Endothelial cell of umbilical vein (primary cell): ENCODE measurements at regions not wholly inside any gene's neighbourhood (a gene's known extent, or its start where the extent isn't known, plus 50 kb on each side); places are given as distances from the start of the nearest gene placed in this dataset.

Experiments used
- BruUV-seq: library from RNA; stranded (reverse); fragments of 400-500 nt; replicated peaks from 2 replicates; lab custom pipeline; 2021; lab: Mats Ljungman, UMichigan
- CTCF ChIA-PET: fragments of 300-600, 350-600 bp; sonication (Branson Sonifier 250); formaldehyde crosslinking; loops from one replicate; lab custom pipeline; 2021; ENCODE audit warnings: antibody characterized with exemption, inconsistent platforms; lab: Charles Lee
- POLR2A ChIA-PET: fragments of 300-600, 350-600 bp; sonication (Branson Sonifier 250); formaldehyde crosslinking; loops from one replicate; lab custom pipeline; 2021; ENCODE audit warnings: antibody characterized with exemption, inconsistent platforms; lab: Charles Lee
- DNase-seq: peaks from one replicate; pipeline ENCODE4 v3.0.0-alpha.2; 2011; ENCODE audit warnings: low read depth, low spot score
- FAIRE-seq: peaks from 2 replicates; lab custom pipeline; 2011; peaks lifted over from hg19 to GRCh38; lab: Jason Lieb, UNC
- H2AFZ ChIP-seq: 2 replicates; pipeline ENCODE4 v1.6.0; 2012; ENCODE audit warnings: low read depth, low read length, control low read depth, inconsistent platforms
- H3K27ac ChIP-seq: 2 replicates; pipeline ENCODE4 v1.5.1; 2011; ENCODE audit warnings: low read depth, mild to moderate bottlenecking, control low read depth, low read length, moderate library complexity; ENCODE audit not compliant: insufficient read depth
- H3K27me3 ChIP-seq, 2 experiments: 2 replicates each; pipeline versions ENCODE4 v1.6.0 to v1.6.1; 2011; ENCODE audit warnings: low read length in 2 of 2, mixed read lengths in 1 of 2; ENCODE audit not compliant: control insufficient read depth in 2 of 2, insufficient read depth in 2 of 2
- H3K36me3 ChIP-seq, 2 experiments: 2 replicates in 1 of 2; 3 replicates in 1 of 2; pipeline ENCODE4 v1.5.1; 2011; ENCODE audit warnings: low read length in 2 of 2, mild to moderate bottlenecking in 1 of 2, moderate library complexity in 1 of 2; ENCODE audit not compliant: control insufficient read depth in 2 of 2, insufficient read depth in 2 of 2; ENCODE audit errors: extremely low read depth in 1 of 2
- H3K4me1 ChIP-seq: 3 replicates; pipeline ENCODE4 v1.5.1; 2011; ENCODE audit warnings: mild to moderate bottlenecking, low read length; ENCODE audit not compliant: control insufficient read depth, insufficient read depth; ENCODE audit errors: extremely low read depth
- H3K4me2 ChIP-seq: 2 replicates; pipeline ENCODE4 v1.6.1; 2011; ENCODE audit warnings: low read length, control low read depth, mixed read lengths; ENCODE audit not compliant: insufficient read depth
- H3K4me3 ChIP-seq, 3 experiments: fragments of 200-600 bp in 1 of 3; sonication (generic), shearing (Covaris generic) in 1 of 3; replicated peaks in 1 of 3; 2 replicates each; pipeline ENCODE4 v1.5.1; 2011 to 2016; ENCODE audit warnings: control low read depth in 3 of 3, low read length in 3 of 3, mild to moderate bottlenecking in 2 of 3, inconsistent platforms in 1 of 3, low read depth in 1 of 3, moderate library complexity in 1 of 3; ENCODE audit not compliant: insufficient read depth in 1 of 3
- H3K79me2 ChIP-seq: 2 replicates; pipeline ENCODE4 v1.6.0; 2012; ENCODE audit warnings: low read length, inconsistent platforms; ENCODE audit not compliant: control insufficient read depth, insufficient read depth
- H3K9ac ChIP-seq: replicated peaks from 2 replicates; pipeline ENCODE3; 2011; ENCODE audit warnings: low read length, control low read depth; ENCODE audit not compliant: insufficient read depth; ENCODE audit errors: extremely low read depth
- H3K9me1 ChIP-seq: replicated peaks from 3 replicates; pipeline ENCODE4 v1.6.0; 2011; ENCODE audit warnings: mild to moderate bottlenecking, low read length; ENCODE audit not compliant: control insufficient read depth, insufficient read depth; ENCODE audit errors: extremely low read depth
- H3K9me3 ChIP-seq: replicated peaks from 2 replicates; pipeline ENCODE4 v1.5.1; 2012; ENCODE audit warnings: low read length, inconsistent platforms; ENCODE audit not compliant: control insufficient read depth, insufficient read depth
- H4K20me1 ChIP-seq: replicated peaks from 2 replicates; pipeline ENCODE3; 2011; ENCODE audit warnings: mild to moderate bottlenecking, low read length; ENCODE audit not compliant: control insufficient read depth, insufficient read depth; ENCODE audit errors: extremely low read depth
- CTCF ChIP-seq, 2 donors: IDR thresholded peaks; 1 replicate in 1 of 2; 2 replicates in 1 of 2; pipeline ENCODE4 v1.5.1; 2011; ENCODE audit warnings: low read length in 2 of 2, mild to moderate bottlenecking in 2 of 2, moderate library complexity in 2 of 2, control low read depth in 1 of 2, inconsistent platforms in 1 of 2, low read depth in 1 of 2; ENCODE audit not compliant: insufficient read depth in 1 of 2; ENCODE audit errors: extremely low read depth in 1 of 2
- EZH2 ChIP-seq: IDR thresholded peaks from 2 replicates; pipeline ENCODE4 v1.6.1; 2012; ENCODE audit warnings: borderline replicate concordance, low read depth, mild to moderate bottlenecking, moderate library complexity, low read length, inconsistent platforms; ENCODE audit not compliant: severe bottlenecking
- FOS ChIP-seq: IDR thresholded peaks from 2 replicates; pipeline ENCODE4 v1.6.1; 2011; ENCODE audit warnings: mild to moderate bottlenecking, low read length, moderate library complexity, borderline replicate concordance; ENCODE audit not compliant: insufficient read depth
- GATA2 ChIP-seq: IDR thresholded peaks from 2 replicates; pipeline ENCODE4 v1.7.0; 2011; ENCODE audit warnings: low read depth, mild to moderate bottlenecking, moderate library complexity, mixed read lengths, low read length; ENCODE audit not compliant: insufficient read length, insufficient read depth
- JUN ChIP-seq: IDR thresholded peaks from 2 replicates; pipeline ENCODE4 v1.6.1; 2011; ENCODE audit warnings: borderline replicate concordance, low read depth; ENCODE audit not compliant: insufficient read length, insufficient read depth
- MYC ChIP-seq: IDR thresholded peaks from one replicate; pipeline ENCODE4 v1.6.1; 2011; ENCODE audit warnings: mild to moderate bottlenecking, low read depth, low read length
- POLR2A ChIP-seq: IDR thresholded peaks from 2 replicates; pipeline ENCODE4 v1.6.1; 2012; ENCODE audit warnings: low read depth, mild to moderate bottlenecking, control low read depth, low read length
- POLR2AphosphoS5 ChIP-seq: IDR thresholded peaks from 2 replicates; pipeline ENCODE4 v1.6.1; 2012; ENCODE audit warnings: low read depth, mild to moderate bottlenecking, control low read depth, low read length, moderate library complexity; ENCODE audit not compliant: insufficient read depth
- dilution Hi-C: fragments of 300-500 bp; cut with MboI; formaldehyde crosslinking; loops from one replicate; pipeline ENCODE4 v1.15.0; 2019; ENCODE audit warnings: low sequenced_read_pairs; ENCODE audit not compliant: extremely low pct_ligation_motif_present
- intact Hi-C: fragments of 100-400 bp; cut with micrococcal nuclease; formaldehyde crosslinking; loops from one replicate; pipeline ENCODE4 v1.10.0; 2022
- TF ChIP-seq, protein P1 (sequence below): IDR thresholded peaks from 2 replicates; pipeline ENCODE4 v1.6.1; 2011; ENCODE audit not compliant: insufficient read depth, insufficient read length

DNA sequence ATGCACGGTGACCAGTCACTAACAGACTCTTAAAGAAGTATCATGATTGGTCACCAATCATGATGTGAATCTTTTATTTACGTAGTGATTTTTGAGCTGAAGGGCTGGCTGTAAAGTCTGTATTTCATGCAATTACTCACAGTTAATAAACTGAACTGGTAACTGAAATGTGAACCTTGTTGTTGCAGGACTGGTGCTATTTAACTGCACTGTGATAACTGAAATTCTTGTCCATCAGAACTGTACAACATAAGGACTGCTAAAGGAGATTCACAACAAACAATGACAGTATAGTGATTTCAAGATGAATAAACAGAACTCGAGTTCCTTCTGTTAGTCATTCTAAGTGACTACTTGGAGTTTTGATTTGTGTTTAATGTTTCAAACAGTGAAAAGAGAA lies 316.6 kb downstream of the TPBG start:
- Histone ChIP-seq H2AFZ (no peak overlapping the region), H3K4me1 (no peaks in the 10 kb centered on the region)
- CTCF ChIA-PET, result interaction anchor here (0.9 kb wide), 1 partner anchor 32 kb away, joined by 3 read pairs; no protein-coding TSS in a partner anchor

More for the DNA sequence above, 316.6 kb downstream of the TPBG start:
- H3K9ac ChIP-seq, result no peak overlapping the region
- H3K9me1 ChIP-seq, result no peaks in the 10 kb centered on the region
- H3K9me3 ChIP-seq, result no peaks in the 10 kb centered on the region
- no TSS peak for BruUV-seq
- H3K27me3 ChIP-seq, result no peaks in the 10 kb centered on the region
- H3K36me3 ChIP-seq, result no peaks in the 10 kb centered on the region
- H3K4me2 ChIP-seq, result no peak overlapping the region
- H4K20me1 ChIP-seq, result no peaks in the 10 kb centered on the region
- TF ChIP-seq, protein P1, sequence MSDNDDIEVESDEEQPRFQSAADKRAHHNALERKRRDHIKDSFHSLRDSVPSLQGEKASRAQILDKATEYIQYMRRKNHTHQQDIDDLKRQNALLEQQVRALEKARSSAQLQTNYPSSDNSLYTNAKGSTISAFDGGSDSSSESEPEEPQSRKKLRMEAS, result no peak
- no peak for TF ChIP-seq FOS
- TF ChIP-seq MYC, result no peak
- no peak for TF ChIP-seq EZH2
- no peak for TF ChIP-seq CTCF (IDR thresholded peaks at IDR 0.05; ENCODE audit: extremely low read depth in 1 of 2, insufficient read depth in 1 of 2, low read depth in 1 of 2, low read length in 2 of 2)
- TF ChIP-seq JUN, result no peak
- TF ChIP-seq POLR2A, result no peak
- TF ChIP-seq GATA2, result no peak
- TF ChIP-seq POLR2AphosphoS5, result no peak
- POLR2A ChIA-PET, result no interaction called here
- dilution Hi-C loops (no loop called here), intact Hi-C loops (no loop called here)
- H3K4me3 ChIP-seq, result no peak overlapping the region
- DNase-seq (no peak), FAIRE-seq (no peak)
- H3K79me2 ChIP-seq, result no peaks in the 10 kb centered on the region
- H3K27ac ChIP-seq, result no peak overlapping the region
